ENCODE measurements at regions not wholly inside any gene's neighbourhood (a gene's known extent, or its start where the extent isn't known, plus 50 kb on each side); places are given as distances from the start of the nearest gene placed in this dataset.
A peak's percentile ranks its signal among the peaks of the same experiment; 100 is the strongest.

DNA sequence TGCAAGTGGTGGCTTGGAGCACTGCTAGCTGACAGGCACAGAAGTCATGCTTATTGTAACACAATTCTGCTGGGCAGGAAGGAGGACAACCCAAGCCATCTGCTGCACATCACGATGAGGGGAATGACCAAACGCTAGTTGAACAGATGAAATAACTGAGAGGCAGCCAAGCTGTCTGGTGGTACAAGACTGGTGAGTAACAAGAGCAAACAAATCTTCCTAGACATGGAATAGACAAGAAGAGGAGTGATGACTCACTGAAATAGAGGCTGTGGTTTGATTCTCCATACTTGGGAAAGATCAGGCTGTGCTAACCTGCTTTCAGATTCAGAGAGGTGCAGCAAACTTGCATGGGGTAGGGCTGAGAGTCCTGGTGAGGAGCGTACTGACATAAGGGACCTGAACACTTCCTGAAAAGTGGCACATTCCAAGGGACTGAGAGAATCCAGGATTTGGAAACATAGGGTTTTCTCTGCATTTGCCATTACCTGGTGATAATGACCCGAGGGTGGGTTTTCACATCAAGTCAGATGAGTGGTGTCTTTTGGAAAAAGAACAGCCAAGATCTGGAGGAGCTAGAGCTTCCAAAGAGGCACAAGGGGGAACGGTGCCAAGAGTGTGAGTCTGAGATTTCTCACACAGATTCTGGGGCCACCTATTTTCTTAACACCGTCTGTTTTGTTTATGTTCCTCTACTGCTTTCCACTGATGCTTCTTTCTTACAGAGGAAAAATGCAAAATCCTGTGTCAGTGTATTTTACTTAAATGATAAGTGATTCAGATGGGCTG is 60.0 kb downstream of the PRL start:
- Histone ChIP-seq H3K9me3 (0 out of 3 replicates have a peak, but pooled peaks cover 3% of the 10 kb centered on the region), H3K4me1 (peaks cover 24% of the 10 kb centered on the region), H3K27ac (peak overlapping the region; percentile 84 to 86), H3K4me2 (peak overlapping the region; percentile 70), H3K4me3 (peak overlapping the region; percentile 16; the same call in 2 of the 3 replicates)
- ChIA-PET CTCF (interaction anchor here (1.4 kb wide), 1 partner anchor 24 kb away, joined by 6 read pairs; no protein-coding TSS in a partner anchor), POLR2A (interaction anchor here (0.6 to 2.5 kb wide), 9 partner anchors 12 to 651 kb away, joined by 3 to 28 read pairs (median 5); partner anchors contain the start of gene SOX4)
- ATAC-seq (peak; percentile 97 to 99), DNase-seq (ENCODE audit: low read depth in 1 of 2, low spot score in 1 of 2) (peak; percentile 55 to 92), FAIRE-seq (peak; percentile 56)
- WGBS (ENCODE audit: missing lambda C conversion rate): 3% methylated on average over 6 of the region's 6 CpGs
- TF ChIP-seq, protein P1, sequence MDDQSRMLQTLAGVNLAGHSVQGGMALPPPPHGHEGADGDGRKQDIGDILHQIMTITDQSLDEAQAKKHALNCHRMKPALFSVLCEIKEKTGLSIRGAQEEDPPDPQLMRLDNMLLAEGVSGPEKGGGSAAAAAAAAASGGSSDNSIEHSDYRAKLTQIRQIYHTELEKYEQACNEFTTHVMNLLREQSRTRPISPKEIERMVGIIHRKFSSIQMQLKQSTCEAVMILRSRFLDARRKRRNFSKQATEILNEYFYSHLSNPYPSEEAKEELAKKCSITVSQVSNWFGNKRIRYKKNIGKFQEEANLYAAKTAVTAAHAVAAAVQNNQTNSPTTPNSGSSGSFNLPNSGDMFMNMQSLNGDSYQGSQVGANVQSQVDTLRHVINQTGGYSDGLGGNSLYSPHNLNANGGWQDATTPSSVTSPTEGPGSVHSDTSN (IDR thresholded peaks at IDR 0.05): no peak
- no peak for TF ChIP-seq ZSCAN20 (CRISPR knock-in tag; IDR thresholded peaks at IDR 0.05)
- TF ChIP-seq CEBPB (IDR thresholded peaks at IDR 0.05): peak in 1 of 2 experiments; percentile 29; a peak in 1 of 4 replicates
- peak; percentile 92 for TF ChIP-seq JUNB (IDR thresholded peaks at IDR 0.05)
- TF ChIP-seq MYC (IDR thresholded peaks at IDR 0.05; ENCODE audit: borderline replicate concordance, low read length): no peak
- TF ChIP-seq CHD2 (IDR thresholded peaks at IDR 0.05; ENCODE audit: low read length, partially characterized antibody): no peak
- peak; percentile 78 for TF ChIP-seq GATA3 (IDR thresholded peaks at IDR 0.05; ENCODE audit: borderline replicate concordance)
- no peak for TF ChIP-seq CHD4 (IDR thresholded peaks at IDR 0.05; ENCODE audit: borderline replicate concordance)
- TF ChIP-seq, protein P2, sequence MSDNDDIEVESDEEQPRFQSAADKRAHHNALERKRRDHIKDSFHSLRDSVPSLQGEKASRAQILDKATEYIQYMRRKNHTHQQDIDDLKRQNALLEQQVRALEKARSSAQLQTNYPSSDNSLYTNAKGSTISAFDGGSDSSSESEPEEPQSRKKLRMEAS (IDR thresholded peaks at IDR 0.05): peak; percentile 63; the same call in 1 of the 2 replicates
- 0 out of 2 replicates have a peak, but pooled peaks have one; percentile 7 for TF ChIP-seq NFE2L2 (conservative IDR thresholded peaks at IDR 0.05; ENCODE audit: low read length)
- TF ChIP-seq PHF8 (IDR thresholded peaks at IDR 0.05; ENCODE audit: borderline replicate concordance, low read depth): no peak
- TF ChIP-seq, protein P3, sequence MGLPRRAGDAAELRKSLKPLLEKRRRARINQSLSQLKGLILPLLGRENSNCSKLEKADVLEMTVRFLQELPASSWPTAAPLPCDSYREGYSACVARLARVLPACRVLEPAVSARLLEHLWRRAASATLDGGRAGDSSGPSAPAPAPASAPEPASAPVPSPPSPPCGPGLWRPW (IDR thresholded peaks at IDR 0.05): no peak
- TF ChIP-seq JUN (IDR thresholded peaks at IDR 0.05): peak; percentile 53 to 58; a peak in 2 of 5 replicates
- TF ChIP-seq, protein P4, sequence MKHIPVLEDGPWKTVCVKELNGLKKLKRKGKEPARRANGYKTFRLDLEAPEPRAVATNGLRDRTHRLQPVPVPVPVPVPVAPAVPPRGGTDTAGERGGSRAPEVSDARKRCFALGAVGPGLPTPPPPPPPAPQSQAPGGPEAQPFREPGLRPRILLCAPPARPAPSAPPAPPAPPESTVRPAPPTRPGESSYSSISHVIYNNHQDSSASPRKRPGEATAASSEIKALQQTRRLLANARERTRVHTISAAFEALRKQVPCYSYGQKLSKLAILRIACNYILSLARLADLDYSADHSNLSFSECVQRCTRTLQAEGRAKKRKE (CRISPR knock-in tag; IDR thresholded peaks at IDR 0.05; ENCODE audit: low read depth): no peak
- TF ChIP-seq FOSB (CRISPR knock-in tag; IDR thresholded peaks at IDR 0.05): no peak
- TF ChIP-seq TP53 (CRISPR knock-in tag; IDR thresholded peaks at IDR 0.05): no peak
- TF ChIP-seq MAZ (IDR thresholded peaks at IDR 0.05; ENCODE audit: borderline replicate concordance, low read depth, low read length): no peak
- TF ChIP-seq, protein P5, sequence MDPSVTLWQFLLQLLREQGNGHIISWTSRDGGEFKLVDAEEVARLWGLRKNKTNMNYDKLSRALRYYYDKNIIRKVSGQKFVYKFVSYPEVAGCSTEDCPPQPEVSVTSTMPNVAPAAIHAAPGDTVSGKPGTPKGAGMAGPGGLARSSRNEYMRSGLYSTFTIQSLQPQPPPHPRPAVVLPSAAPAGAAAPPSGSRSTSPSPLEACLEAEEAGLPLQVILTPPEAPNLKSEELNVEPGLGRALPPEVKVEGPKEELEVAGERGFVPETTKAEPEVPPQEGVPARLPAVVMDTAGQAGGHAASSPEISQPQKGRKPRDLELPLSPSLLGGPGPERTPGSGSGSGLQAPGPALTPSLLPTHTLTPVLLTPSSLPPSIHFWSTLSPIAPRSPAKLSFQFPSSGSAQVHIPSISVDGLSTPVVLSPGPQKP (IDR thresholded peaks at IDR 0.05; ENCODE audit: low read depth, low read length): no peak
- no peak for TF ChIP-seq SREBF2 (IDR thresholded peaks at IDR 0.05)
- peak; percentile 58 to 78; a peak in 3 of 5 replicates for TF ChIP-seq EP300 (IDR thresholded peaks at IDR 0.05)
- TF ChIP-seq FOXS1 (CRISPR knock-in tag; IDR thresholded peaks at IDR 0.05): no peak
- TF ChIP-seq MAFK (IDR thresholded peaks at IDR 0.05; ENCODE audit: partially characterized antibody): peak; percentile 54
- TF ChIP-seq, protein P6, sequence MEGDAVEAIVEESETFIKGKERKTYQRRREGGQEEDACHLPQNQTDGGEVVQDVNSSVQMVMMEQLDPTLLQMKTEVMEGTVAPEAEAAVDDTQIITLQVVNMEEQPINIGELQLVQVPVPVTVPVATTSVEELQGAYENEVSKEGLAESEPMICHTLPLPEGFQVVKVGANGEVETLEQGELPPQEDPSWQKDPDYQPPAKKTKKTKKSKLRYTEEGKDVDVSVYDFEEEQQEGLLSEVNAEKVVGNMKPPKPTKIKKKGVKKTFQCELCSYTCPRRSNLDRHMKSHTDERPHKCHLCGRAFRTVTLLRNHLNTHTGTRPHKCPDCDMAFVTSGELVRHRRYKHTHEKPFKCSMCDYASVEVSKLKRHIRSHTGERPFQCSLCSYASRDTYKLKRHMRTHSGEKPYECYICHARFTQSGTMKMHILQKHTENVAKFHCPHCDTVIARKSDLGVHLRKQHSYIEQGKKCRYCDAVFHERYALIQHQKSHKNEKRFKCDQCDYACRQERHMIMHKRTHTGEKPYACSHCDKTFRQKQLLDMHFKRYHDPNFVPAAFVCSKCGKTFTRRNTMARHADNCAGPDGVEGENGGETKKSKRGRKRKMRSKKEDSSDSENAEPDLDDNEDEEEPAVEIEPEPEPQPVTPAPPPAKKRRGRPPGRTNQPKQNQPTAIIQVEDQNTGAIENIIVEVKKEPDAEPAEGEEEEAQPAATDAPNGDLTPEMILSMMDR (IDR thresholded peaks at IDR 0.05): no peak
- no peak for TF ChIP-seq NPAS2 (CRISPR knock-in tag; IDR thresholded peaks at IDR 0.05; ENCODE audit: borderline replicate concordance)
- no peak for TF ChIP-seq EHMT2 (IDR thresholded peaks at IDR 0.05; ENCODE audit: low read depth)
- peak; percentile 19 to 47; a peak in 4 of 5 replicates for TF ChIP-seq RAD21 (conservative IDR thresholded peaks at IDR 0.05 in 1 of 2, IDR thresholded peaks at IDR 0.05 in 1 of 2)
- peak; percentile 82 for TF ChIP-seq FOSL2 (IDR thresholded peaks at IDR 0.05)
- TF ChIP-seq FOSL2 (CRISPR knock-in tag; IDR thresholded peaks at IDR 0.05): peak; percentile 94
- no peak for TF ChIP-seq KDM5A (IDR thresholded peaks at IDR 0.05)
- no peak for TF ChIP-seq HOXB13 (CRISPR knock-in tag; IDR thresholded peaks at IDR 0.05; ENCODE audit: low read depth)
- TF ChIP-seq SMC3 (IDR thresholded peaks at IDR 0.05): peak; percentile 14; the same call in 1 of the 3 replicates
- TF ChIP-seq ZFP36 (IDR thresholded peaks at IDR 0.05; ENCODE audit: borderline replicate concordance, partially characterized antibody): no peak
- TF ChIP-seq POLR2A (IDR thresholded peaks at IDR 0.05; ENCODE audit: low read length): no peak
- no peak for TF ChIP-seq RFX5 (IDR thresholded peaks at IDR 0.05)

Data from A549 (cell line).